ENCODE measurements at regions not wholly inside any gene's neighbourhood (a gene's known extent, or its start where the extent isn't known, plus 50 kb on each side); places are given as distances from the start of the nearest gene placed in this dataset.

DNA sequence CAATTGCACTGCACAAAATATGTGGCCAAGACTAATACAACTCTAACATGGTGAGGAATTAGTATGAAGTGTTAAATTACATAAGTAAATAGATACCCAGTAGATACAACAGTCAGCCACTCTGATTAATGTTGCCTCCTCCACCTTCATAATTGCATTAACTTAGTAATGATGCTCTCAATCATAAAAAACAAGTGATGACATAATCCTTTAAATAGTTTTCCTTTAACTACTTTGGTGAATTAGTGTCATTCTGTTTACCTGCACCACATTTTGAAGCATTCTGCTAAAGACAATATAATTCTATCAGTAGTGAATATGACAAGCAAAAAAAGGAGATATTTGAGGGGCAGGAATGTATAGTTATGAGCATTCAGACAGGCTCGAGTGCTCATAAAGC lies 265.9 kb upstream of the SLC24A2 start:
- H3K36me3 ChIP-seq = no peaks in the 10 kb centered on the region
- H3K4me1 ChIP-seq (ENCODE audit: control insufficient read depth in 1 of 2, insufficient read depth in 1 of 2, low read depth in 1 of 2, low read length in 1 of 2) = no peaks in the 10 kb centered on the region
- TF ChIP-seq, protein P1, sequence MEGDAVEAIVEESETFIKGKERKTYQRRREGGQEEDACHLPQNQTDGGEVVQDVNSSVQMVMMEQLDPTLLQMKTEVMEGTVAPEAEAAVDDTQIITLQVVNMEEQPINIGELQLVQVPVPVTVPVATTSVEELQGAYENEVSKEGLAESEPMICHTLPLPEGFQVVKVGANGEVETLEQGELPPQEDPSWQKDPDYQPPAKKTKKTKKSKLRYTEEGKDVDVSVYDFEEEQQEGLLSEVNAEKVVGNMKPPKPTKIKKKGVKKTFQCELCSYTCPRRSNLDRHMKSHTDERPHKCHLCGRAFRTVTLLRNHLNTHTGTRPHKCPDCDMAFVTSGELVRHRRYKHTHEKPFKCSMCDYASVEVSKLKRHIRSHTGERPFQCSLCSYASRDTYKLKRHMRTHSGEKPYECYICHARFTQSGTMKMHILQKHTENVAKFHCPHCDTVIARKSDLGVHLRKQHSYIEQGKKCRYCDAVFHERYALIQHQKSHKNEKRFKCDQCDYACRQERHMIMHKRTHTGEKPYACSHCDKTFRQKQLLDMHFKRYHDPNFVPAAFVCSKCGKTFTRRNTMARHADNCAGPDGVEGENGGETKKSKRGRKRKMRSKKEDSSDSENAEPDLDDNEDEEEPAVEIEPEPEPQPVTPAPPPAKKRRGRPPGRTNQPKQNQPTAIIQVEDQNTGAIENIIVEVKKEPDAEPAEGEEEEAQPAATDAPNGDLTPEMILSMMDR (IDR thresholded peaks at IDR 0.05) = no peak
- no peak overlapping the region for H3K4me3 ChIP-seq (ENCODE audit: low read depth in 1 of 2, low read length in 1 of 2)
- H3K27me3 ChIP-seq = no peaks in the 10 kb centered on the region
- H3K27ac ChIP-seq = no peak overlapping the region
- H3K9me3 ChIP-seq = no peaks in the 10 kb centered on the region

DNA sequence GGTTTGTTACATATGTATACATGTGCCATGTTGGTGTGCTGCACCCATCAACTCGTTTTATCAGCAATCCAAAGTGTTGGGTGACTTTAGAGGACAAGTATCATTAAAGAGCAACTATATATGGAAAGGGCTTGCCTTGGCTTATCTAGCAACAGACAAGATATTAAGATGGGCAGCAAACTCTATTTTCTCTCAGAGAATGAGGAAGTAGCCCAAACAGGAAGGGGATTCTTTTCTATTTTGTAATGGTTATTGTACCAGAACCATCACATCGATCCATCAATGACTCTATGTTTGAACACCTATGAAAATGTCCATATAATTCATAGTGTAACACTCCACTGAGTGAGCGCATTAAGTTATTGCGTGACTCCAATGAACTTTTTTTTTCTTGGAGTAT lies 260.1 kb upstream of the SLC24A2 start:
- H3K4me3 ChIP-seq (ENCODE audit: low read depth in 1 of 2, low read length in 1 of 2) = no peak overlapping the region
- TF ChIP-seq, protein P1 (IDR thresholded peaks at IDR 0.05) = no peak
- H3K27me3 ChIP-seq = no peaks in the 10 kb centered on the region
- no peak overlapping the region for H3K27ac ChIP-seq
- no peaks in the 10 kb centered on the region for H3K9me3 ChIP-seq
- no peaks in the 10 kb centered on the region for H3K4me1 ChIP-seq (ENCODE audit: control insufficient read depth in 1 of 2, insufficient read depth in 1 of 2, low read depth in 1 of 2, low read length in 1 of 2)
- H3K36me3 ChIP-seq = no peaks in the 10 kb centered on the region

DNA sequence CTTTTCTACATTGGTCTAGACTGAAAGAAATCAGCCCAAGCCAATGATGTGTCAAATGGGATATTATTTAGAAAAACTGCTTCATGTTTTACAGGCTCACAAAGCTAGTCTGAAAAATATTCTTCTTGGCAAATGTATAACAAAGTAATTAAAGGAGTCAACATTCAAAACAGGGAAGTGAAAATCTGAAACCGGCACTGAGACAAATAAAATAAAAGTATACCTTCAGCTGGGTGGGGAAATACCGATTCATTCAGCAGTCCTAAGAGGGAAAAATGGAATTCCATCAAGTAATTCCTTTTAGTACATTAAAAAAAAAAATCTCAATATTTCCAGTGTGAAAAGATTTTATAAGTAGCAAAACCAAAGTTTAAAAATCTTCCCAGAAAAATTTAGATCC lies 259.6 kb upstream of the SLC24A2 start:
- no peaks in the 10 kb centered on the region for H3K9me3 ChIP-seq
- H3K4me3 ChIP-seq (ENCODE audit: low read depth in 1 of 2, low read length in 1 of 2) = no peak overlapping the region
- no peaks in the 10 kb centered on the region for H3K36me3 ChIP-seq
- no peak overlapping the region for H3K27ac ChIP-seq
- no peaks in the 10 kb centered on the region for H3K27me3 ChIP-seq
- TF ChIP-seq, protein P1 (IDR thresholded peaks at IDR 0.05) = no peak
- no peaks in the 10 kb centered on the region for H3K4me1 ChIP-seq (ENCODE audit: control insufficient read depth in 1 of 2, insufficient read depth in 1 of 2, low read depth in 1 of 2, low read length in 1 of 2)

DNA sequence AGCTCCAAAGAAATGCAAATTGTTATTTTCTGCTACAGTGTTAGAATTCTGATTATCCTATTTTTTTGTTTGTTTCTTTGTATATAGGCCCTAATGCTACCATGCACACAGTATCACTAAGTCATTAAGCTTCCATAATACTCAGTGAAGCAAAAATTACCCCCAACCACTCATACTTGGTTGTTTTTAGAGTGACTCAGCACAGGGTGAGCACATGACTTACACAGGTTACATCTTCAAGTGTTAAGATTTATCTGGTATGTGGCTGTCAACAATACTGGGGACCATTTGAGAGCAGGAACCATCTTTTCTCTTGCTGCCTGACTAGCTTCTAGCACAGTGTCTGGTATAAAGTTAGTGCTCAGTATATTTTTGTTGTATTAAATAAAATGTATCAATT lies 255.8 kb upstream of the SLC24A2 start:
- Histone ChIP-seq H3K27me3 (no peaks in the 10 kb centered on the region), H3K27ac (no peak overlapping the region), H3K4me3 (ENCODE audit: low read depth in 1 of 2, low read length in 1 of 2) (no peak overlapping the region), H3K4me1 (ENCODE audit: control insufficient read depth in 1 of 2, insufficient read depth in 1 of 2, low read depth in 1 of 2, low read length in 1 of 2) (no peaks in the 10 kb centered on the region), H3K36me3 (no peaks in the 10 kb centered on the region), H3K9me3 (no peaks in the 10 kb centered on the region)
- TF ChIP-seq, protein P1 (IDR thresholded peaks at IDR 0.05) = no peak

DNA sequence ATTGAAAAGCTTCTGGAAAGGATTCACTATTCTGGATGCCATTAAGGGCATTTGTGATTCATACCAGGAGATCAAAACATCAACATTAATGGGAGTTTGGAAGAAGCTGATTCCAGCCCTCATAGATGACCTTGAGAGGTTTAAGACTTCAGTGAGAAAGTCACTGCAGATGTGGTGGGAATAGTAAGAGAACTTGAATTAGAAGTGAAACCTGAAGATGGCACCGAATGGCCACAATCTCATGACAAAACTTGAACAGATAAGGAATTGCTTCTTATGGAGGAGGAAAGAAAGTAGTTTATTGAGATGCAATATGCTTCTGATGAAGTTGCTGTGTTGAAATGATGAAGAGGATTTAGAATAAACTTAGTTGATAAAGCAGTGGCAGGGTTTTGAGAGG lies 254.6 kb upstream of the SLC24A2 start:
- H3K36me3 ChIP-seq = no peaks in the 10 kb centered on the region
- H3K9me3 ChIP-seq = no peaks in the 10 kb centered on the region
- no peak overlapping the region for H3K4me3 ChIP-seq (ENCODE audit: low read depth in 1 of 2, low read length in 1 of 2)
- no peaks in the 10 kb centered on the region for H3K4me1 ChIP-seq (ENCODE audit: control insufficient read depth in 1 of 2, insufficient read depth in 1 of 2, low read depth in 1 of 2, low read length in 1 of 2)
- H3K27ac ChIP-seq = no peak overlapping the region
- no peaks in the 10 kb centered on the region for H3K27me3 ChIP-seq
- TF ChIP-seq, protein P1 (IDR thresholded peaks at IDR 0.05) = no peak

DNA sequence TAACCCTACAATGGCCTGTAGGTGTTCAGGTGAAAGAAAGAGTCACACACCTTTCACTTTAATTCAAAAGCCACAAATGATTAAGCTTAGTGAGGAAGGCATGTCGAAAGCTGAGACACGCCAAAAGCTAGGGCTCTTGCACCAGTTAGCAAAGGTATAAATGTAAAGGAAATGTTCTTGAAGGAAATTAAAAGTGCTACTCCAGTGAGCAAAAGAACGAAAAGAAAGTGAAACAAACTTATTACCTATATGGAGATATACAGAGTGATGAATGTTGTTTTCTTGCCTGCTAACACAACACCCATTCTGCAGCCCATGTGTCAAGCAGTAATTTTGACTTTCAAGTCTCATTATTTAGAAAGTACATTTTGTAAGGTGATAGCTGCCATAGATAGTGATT lies 254.2 kb upstream of the SLC24A2 start:
- TF ChIP-seq, protein P1 (IDR thresholded peaks at IDR 0.05) = no peak

More for the DNA sequence above, 254.2 kb upstream of the SLC24A2 start:
- H3K27me3 ChIP-seq = no peaks in the 10 kb centered on the region
- H3K36me3 ChIP-seq = no peaks in the 10 kb centered on the region
- H3K4me1 ChIP-seq (ENCODE audit: control insufficient read depth in 1 of 2, insufficient read depth in 1 of 2, low read depth in 1 of 2, low read length in 1 of 2) = no peaks in the 10 kb centered on the region
- no peak overlapping the region for H3K4me3 ChIP-seq (ENCODE audit: low read depth in 1 of 2, low read length in 1 of 2)
- no peak overlapping the region for H3K27ac ChIP-seq
- no peaks in the 10 kb centered on the region for H3K9me3 ChIP-seq
